ENCODE measurements at regions not wholly inside any gene's neighbourhood (a gene's known extent, or its start where the extent isn't known, plus 50 kb on each side); places are given as distances from the start of the nearest gene placed in this dataset.

GRCh38 chr18:56173542-56174220 lies 464.7 kb downstream of the TXNL1 start:
- Histone ChIP-seq H3K9me3 (replicated peaks; ENCODE audit: insufficient read depth, low read length) (no peaks in the 10 kb centered on the region), H3K79me2 (ENCODE audit: low read length) (no peaks in the 10 kb centered on the region), H2AFZ (ENCODE audit: low read length) (no peak overlapping the region), H3K4me3 (ENCODE audit: low read length) (no peak overlapping the region), H4K20me1 (ENCODE audit: insufficient read depth, low read length) (no peaks in the 10 kb centered on the region), H3K9ac (ENCODE audit: low read length) (no peak overlapping the region), H3K27ac (ENCODE audit: low read length) (no peak overlapping the region), H3K9me2 (replicated peaks; ENCODE audit: insufficient read depth, low read length) (no peaks in the 10 kb centered on the region), H3K27me3 (replicated peaks; ENCODE audit: insufficient read depth, low read length) (no peaks in the 10 kb centered on the region), H3K4me2 (ENCODE audit: low read depth, low read length) (no peak overlapping the region), H3F3A (ENCODE audit: insufficient read depth, low read length) (no peaks in the 10 kb centered on the region), H3K36me3 (replicated peaks; ENCODE audit: insufficient read depth, low read length) (no peaks in the 10 kb centered on the region), H3K4me1 (ENCODE audit: low read length) (no peaks in the 10 kb centered on the region)
- TF ChIP-seq EZH2 (optimal IDR thresholded peaks at IDR 0.05; ENCODE audit: low read depth, low read length) (no peak), EZH2phosphoT487 (IDR thresholded peaks at IDR 0.05; ENCODE audit: low read length) (no peak)
- TF ChIP-seq, protein P1, sequence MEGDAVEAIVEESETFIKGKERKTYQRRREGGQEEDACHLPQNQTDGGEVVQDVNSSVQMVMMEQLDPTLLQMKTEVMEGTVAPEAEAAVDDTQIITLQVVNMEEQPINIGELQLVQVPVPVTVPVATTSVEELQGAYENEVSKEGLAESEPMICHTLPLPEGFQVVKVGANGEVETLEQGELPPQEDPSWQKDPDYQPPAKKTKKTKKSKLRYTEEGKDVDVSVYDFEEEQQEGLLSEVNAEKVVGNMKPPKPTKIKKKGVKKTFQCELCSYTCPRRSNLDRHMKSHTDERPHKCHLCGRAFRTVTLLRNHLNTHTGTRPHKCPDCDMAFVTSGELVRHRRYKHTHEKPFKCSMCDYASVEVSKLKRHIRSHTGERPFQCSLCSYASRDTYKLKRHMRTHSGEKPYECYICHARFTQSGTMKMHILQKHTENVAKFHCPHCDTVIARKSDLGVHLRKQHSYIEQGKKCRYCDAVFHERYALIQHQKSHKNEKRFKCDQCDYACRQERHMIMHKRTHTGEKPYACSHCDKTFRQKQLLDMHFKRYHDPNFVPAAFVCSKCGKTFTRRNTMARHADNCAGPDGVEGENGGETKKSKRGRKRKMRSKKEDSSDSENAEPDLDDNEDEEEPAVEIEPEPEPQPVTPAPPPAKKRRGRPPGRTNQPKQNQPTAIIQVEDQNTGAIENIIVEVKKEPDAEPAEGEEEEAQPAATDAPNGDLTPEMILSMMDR (IDR thresholded peaks at IDR 0.05; ENCODE audit: low read length): no peak
- DNase-seq: no peak

DNA sequence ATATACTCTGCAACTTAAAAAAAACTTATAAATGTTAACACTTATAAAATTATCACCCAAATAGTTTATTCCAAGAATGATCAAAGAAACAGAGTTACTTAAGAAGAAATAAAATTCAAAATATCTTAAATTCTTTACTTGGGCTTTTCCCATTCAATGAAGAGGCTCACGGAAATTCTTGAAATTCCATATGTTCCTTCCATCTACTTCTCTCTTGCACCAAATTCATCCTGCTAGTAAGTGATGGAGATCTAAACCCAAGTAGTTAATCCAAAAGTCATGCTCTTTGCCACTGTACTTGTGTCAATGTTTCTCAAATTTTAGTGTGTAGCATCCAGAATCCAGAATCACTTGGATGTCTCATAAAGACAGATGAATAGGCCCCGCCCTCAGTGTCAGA lies 465.9 kb downstream of the TXNL1 start:
- H3K36me3 ChIP-seq (replicated peaks; ENCODE audit: insufficient read depth, low read length): no peaks in the 10 kb centered on the region
- no peak for DNase-seq
- no peak overlapping the region for H3K4me2 ChIP-seq (ENCODE audit: low read depth, low read length)
- H3F3A ChIP-seq (ENCODE audit: insufficient read depth, low read length): no peaks in the 10 kb centered on the region
- H3K4me3 ChIP-seq (ENCODE audit: low read length): no peak overlapping the region
- H3K4me1 ChIP-seq (ENCODE audit: low read length): no peaks in the 10 kb centered on the region
- TF ChIP-seq, protein P1 (IDR thresholded peaks at IDR 0.05; ENCODE audit: low read length): no peak
- no peak for TF ChIP-seq EZH2phosphoT487 (IDR thresholded peaks at IDR 0.05; ENCODE audit: low read length)
- TF ChIP-seq EZH2 (optimal IDR thresholded peaks at IDR 0.05; ENCODE audit: low read depth, low read length): no peak
- H2AFZ ChIP-seq (ENCODE audit: low read length): no peak overlapping the region
- H3K9ac ChIP-seq (ENCODE audit: low read length): no peak overlapping the region
- no peak overlapping the region for H3K27ac ChIP-seq (ENCODE audit: low read length)
- no peaks in the 10 kb centered on the region for H4K20me1 ChIP-seq (ENCODE audit: insufficient read depth, low read length)
- no peaks in the 10 kb centered on the region for H3K79me2 ChIP-seq (ENCODE audit: low read length)
- H3K27me3 ChIP-seq (replicated peaks; ENCODE audit: insufficient read depth, low read length): no peaks in the 10 kb centered on the region
- no peaks in the 10 kb centered on the region for H3K9me3 ChIP-seq (replicated peaks; ENCODE audit: insufficient read depth, low read length)
- H3K9me2 ChIP-seq (replicated peaks; ENCODE audit: insufficient read depth, low read length): no peaks in the 10 kb centered on the region

DNA sequence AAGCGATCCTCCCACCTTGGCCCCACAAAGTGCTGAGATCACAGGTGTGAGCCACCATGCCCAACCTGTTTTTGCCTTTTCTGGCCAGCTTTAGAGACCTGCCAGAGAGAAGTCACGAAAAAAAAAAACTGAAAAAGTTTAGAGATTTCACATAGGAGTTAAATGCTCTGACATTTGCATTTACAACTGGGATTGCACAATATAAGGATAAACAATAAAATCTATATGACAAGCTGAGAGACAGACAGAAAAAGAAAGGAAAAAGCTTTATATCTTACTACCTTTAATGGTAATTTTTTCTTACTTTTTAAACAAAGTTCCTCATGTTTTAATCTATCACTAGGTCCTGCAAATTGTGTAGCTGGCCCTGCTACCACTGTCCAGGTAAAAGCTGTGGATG lies 466.5 kb downstream of the TXNL1 start:
- no peak for DNase-seq
- Histone ChIP-seq H3K79me2 (ENCODE audit: low read length) (no peaks in the 10 kb centered on the region), H2AFZ (ENCODE audit: low read length) (no peak overlapping the region), H4K20me1 (ENCODE audit: insufficient read depth, low read length) (no peaks in the 10 kb centered on the region), H3K27me3 (replicated peaks; ENCODE audit: insufficient read depth, low read length) (no peaks in the 10 kb centered on the region), H3K36me3 (replicated peaks; ENCODE audit: insufficient read depth, low read length) (no peaks in the 10 kb centered on the region), H3K4me2 (ENCODE audit: low read depth, low read length) (no peak overlapping the region), H3K9me2 (replicated peaks; ENCODE audit: insufficient read depth, low read length) (no peaks in the 10 kb centered on the region), H3K4me1 (ENCODE audit: low read length) (no peaks in the 10 kb centered on the region), H3K27ac (ENCODE audit: low read length) (no peak overlapping the region), H3K9ac (ENCODE audit: low read length) (no peak overlapping the region), H3K9me3 (replicated peaks; ENCODE audit: insufficient read depth, low read length) (no peaks in the 10 kb centered on the region), H3F3A (ENCODE audit: insufficient read depth, low read length) (no peaks in the 10 kb centered on the region), H3K4me3 (ENCODE audit: low read length) (no peak overlapping the region)
- TF ChIP-seq, protein P1 (IDR thresholded peaks at IDR 0.05; ENCODE audit: low read length): no peak
- no peak for TF ChIP-seq EZH2phosphoT487 (IDR thresholded peaks at IDR 0.05; ENCODE audit: low read length)
- TF ChIP-seq EZH2 (optimal IDR thresholded peaks at IDR 0.05; ENCODE audit: low read depth, low read length): no peak

Data from MM.1S (cell line).